Effector memory CD8-positive, alpha-beta T cell (primary cell): ENCODE measurements at regions not wholly inside any gene's neighbourhood (a gene's known extent, or its start where the extent isn't known, plus 50 kb on each side); places are given as distances from the start of the nearest gene placed in this dataset.

Experiments
- ATAC-seq: fragments of 150-1000 bp; cut with Tn5 transposase; replicated peaks from 2 replicates; pipeline ENCODE4 v1.10.0; 2021; ENCODE audit warnings: mild to moderate bottlenecking, moderate library complexity
- DNase-seq, 3 experiments: peaks; one replicate each; pipeline ENCODE4 v3.0.0; 2021
- H3K27ac Mint-ChIP-seq, 2 donors: one replicate each; pipeline ENCODE4 v1.8.0; 2022; ENCODE audit warnings: mild to moderate bottlenecking in 2 of 2, mixed read lengths in 2 of 2, moderate library complexity in 2 of 2
- H3K27me3 Mint-ChIP-seq, 2 donors: one replicate each; pipeline ENCODE4 v1.8.0; 2022; ENCODE audit warnings: mixed read lengths in 2 of 2
- H3K36me3 Mint-ChIP-seq: one replicate; pipeline ENCODE4 v1.8.0; 2022; ENCODE audit warnings: mild to moderate bottlenecking, moderate library complexity, mixed read lengths; ENCODE audit not compliant: insufficient read depth
- H3K4me1 Mint-ChIP-seq, 2 donors: one replicate each; pipeline ENCODE4 v1.8.0; 2022; ENCODE audit warnings: low read depth in 2 of 2, mixed read lengths in 2 of 2
- H3K4me3 Mint-ChIP-seq, 2 donors: one replicate each; pipeline ENCODE4 v1.8.0; 2022; ENCODE audit warnings: mild to moderate bottlenecking in 2 of 2, mixed read lengths in 2 of 2, moderate library complexity in 2 of 2
- H3K9me3 Mint-ChIP-seq, 2 donors: one replicate each; pipeline ENCODE4 v1.8.0; 2022; ENCODE audit warnings: mixed read lengths in 2 of 2

DNA sequence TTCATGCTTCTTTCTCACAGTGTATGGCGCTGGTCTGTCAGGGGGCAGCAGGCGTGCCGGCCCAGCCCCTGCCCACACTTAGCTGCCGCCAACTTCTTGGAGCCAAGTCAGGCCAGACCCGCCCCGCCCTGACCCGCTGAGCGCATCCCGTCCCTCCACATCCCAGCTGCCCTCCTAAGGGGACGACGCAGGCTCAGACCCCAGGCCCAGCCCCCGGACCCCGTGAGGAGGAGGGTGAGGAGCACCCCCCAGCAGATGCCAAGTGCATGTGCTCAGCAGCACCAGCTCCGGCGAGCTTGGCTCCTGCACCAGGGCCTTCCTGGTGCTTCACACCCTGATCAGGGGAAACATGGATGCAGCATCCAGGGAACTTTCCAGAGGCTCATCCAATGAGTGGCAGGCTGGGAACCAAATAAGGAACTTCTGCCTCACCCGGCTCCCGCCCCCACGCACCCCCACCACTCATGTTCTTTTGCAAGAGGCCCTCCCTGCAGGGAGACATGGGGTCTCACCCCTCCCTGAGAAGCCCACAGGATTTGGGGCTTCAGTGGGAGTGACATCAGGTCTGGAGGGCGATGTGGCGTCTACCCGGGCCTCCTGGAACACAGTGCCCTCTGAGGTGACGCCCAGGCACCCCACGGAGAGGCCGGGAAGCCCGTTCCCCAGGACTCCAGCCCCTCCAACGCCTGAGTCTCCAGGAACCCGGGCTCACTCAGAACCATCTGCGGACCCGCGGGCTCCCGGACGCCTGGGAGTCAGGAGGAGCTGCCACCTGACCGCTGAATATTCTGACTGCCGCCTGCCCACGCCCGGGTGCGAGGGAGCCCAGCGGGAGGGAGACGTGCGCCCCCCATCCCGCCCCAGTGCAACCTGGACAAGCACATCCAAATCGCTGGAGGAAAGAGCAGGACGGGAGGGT lies 70.0 kb upstream of the GALNT9 start:
- H3K36me3 Mint-ChIP-seq = no peaks in the 10 kb centered on the region
- no peak for ATAC-seq
- no peak overlapping the region for H3K4me3 Mint-ChIP-seq
- no peaks in the 10 kb centered on the region for H3K4me1 Mint-ChIP-seq
- DNase-seq = no peak
- no peak overlapping the region for H3K27ac Mint-ChIP-seq
- peaks cover 24 to 64% of the 10 kb centered on the region in 2 donors for H3K27me3 Mint-ChIP-seq
- peaks cover 0 to 5% of the 10 kb centered on the region in 2 donors for H3K9me3 Mint-ChIP-seq

DNA sequence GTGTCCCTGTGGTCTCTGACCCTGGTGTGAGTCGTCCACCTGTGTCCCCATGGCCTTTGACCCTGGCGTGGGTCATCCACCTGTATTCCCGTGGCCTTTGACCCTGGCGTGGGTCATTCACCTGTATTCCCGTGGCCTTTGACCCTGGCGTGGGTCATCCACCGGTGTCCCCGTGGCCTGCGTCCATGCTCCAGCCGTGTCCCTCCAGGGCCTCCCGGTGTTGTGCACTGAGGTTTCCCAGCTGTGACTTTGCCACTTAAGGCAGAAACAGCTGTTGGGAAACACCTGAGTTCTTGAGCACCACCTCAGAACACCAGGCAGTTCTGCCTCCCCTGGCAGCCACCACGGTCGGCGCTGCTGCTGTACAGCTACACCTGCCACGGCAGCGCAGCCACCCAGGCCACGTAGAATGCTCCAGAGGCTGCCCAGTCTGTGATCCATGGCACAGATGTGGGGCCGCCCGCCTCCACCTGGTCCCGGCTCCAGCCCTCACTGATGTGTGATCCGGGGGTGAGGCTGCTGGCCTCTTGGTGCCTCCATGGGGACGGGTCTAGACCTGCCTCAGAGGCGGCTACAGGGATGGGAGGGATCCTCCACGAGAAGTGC lies 69.1 kb upstream of the GALNT9 start:
- no peak overlapping the region for H3K27ac Mint-ChIP-seq
- H3K9me3 Mint-ChIP-seq = peaks cover 0 to 8% of the 10 kb centered on the region in 2 donors
- DNase-seq (no peak), ATAC-seq (no peak)
- peaks cover 22 to 59% of the 10 kb centered on the region in 2 donors for H3K27me3 Mint-ChIP-seq
- no peak overlapping the region for H3K4me3 Mint-ChIP-seq
- no peaks in the 10 kb centered on the region for H3K36me3 Mint-ChIP-seq
- no peaks in the 10 kb centered on the region for H3K4me1 Mint-ChIP-seq

DNA sequence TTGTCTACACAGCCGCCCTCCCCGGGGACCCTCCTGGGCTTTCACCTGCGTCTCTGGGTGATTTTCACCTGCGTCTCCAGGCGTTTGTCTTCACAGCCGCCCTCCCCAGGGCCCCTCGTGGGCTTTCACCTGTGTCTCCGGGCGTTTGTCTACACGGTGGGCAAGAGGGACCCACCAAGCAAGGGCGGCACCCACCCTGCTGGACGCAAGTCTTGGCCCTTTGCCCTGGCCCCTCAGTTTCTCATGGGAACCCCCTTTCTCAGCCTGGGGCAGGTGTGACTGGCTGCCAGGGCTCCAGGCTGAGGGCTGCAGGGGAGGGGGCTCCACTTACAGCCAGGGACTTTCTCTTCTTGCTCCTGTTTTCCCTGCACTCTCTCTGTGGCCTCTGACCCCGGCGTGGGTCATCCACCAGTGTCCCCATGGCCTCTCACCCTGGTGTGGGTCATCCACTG lies 68.6 kb upstream of the GALNT9 start:
- ATAC-seq (no peak), DNase-seq (no peak)
- Mint-ChIP-seq H3K36me3 (no peaks in the 10 kb centered on the region), H3K27ac (no peak overlapping the region), H3K27me3 (peaks cover 17 to 55% of the 10 kb centered on the region in 2 donors), H3K9me3 (peaks cover 0 to 8% of the 10 kb centered on the region in 2 donors), H3K4me3 (no peak overlapping the region), H3K4me1 (no peaks in the 10 kb centered on the region)

DNA sequence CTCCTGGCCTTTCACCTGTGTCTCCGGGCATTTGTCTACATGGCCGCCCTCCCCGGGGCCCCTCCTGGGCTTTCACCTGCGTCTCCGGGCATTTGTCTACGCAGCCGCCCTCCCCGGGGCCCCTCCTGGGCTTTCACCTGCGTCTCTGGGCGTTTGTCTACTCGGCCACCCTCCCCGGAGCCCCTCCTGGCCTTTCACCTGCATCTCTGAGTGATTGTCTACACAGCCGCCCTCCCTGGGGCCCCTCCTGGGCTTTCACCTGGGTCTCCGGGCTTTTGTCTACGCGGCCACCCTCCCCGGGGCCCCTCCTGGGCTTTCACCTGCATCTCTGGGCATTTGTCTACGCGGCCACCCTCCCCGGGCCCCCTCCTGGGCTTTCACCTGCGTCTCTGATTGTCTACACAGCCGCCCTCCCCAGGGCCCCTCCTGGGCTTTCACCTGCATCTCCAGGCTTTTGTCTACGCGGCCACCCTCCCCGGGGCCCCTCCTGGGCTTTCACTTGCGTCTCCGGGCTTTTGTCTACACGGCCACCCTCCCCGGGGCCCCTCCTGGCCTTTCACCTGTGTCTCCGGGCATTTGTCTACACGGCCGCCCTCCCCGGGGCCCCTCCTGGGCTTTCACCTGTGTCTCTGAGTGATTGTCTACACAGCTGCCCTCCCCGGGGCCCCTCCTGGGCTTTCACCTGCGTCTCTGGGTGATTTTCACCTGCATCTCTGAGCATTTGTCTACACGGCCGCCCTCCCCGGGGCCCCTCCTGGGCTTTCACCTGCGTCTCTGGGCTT lies 68.0 kb upstream of the GALNT9 start:
- Mint-ChIP-seq H3K9me3 (peaks cover 0 to 8% of the 10 kb centered on the region in 2 donors), H3K4me1 (no peaks in the 10 kb centered on the region), H3K27me3 (peaks cover 11 to 54% of the 10 kb centered on the region in 2 donors), H3K4me3 (no peak overlapping the region), H3K36me3 (no peaks in the 10 kb centered on the region), H3K27ac (no peak overlapping the region)
- ATAC-seq (no peak), DNase-seq (no peak)

DNA sequence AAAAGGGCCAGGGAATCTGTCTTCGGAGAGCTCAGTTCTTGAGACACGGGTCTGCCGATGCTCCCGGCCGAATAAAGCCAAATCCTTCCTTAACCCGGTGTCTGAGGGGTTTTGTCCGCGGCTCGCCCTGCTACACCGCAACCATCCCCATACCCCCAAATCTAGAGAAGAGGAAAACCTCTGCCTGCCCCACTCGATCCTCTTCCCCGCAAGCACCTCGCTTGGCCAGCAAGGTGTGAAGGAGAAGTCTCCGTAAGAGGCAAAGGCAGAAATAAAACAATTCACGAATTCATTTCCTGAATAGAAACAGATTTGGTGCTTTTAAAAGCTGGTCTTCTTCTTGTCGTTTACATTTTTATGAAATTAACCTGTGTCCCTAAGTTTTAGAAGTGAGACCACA lies 67.3 kb upstream of the GALNT9 start:
- Mint-ChIP-seq H3K4me3 (no peak overlapping the region), H3K27me3 (peaks cover 9 to 48% of the 10 kb centered on the region in 2 donors), H3K27ac (no peak overlapping the region), H3K36me3 (no peaks in the 10 kb centered on the region), H3K9me3 (peaks cover 0 to 8% of the 10 kb centered on the region in 2 donors), H3K4me1 (no peaks in the 10 kb centered on the region)
- ATAC-seq = no peak
- no peak for DNase-seq

DNA sequence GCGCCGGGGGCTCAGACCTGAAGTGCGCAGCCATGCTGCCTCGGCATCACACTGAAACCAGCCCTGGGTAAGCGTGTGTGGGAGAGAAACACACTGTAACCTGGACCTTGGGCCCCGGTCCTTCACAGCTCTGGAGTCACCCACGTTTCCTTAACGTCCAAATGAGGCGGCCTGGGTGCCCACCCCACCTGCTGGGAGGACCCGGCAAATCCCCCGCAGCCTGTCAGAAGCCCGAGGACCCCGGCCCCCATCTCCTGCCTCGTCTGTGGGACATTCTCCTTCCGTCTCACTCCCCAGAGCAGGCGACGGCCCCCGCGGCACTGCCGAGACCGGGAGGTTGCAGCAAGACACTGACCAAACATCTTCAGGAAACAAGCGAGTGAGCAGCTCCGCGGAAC lies 66.5 kb upstream of the GALNT9 start:
- DNase-seq = no peak
- H3K27me3 Mint-ChIP-seq = peaks cover 3 to 45% of the 10 kb centered on the region in 2 donors
- ATAC-seq = no peak
- H3K4me3 Mint-ChIP-seq = no peak overlapping the region
- no peaks in the 10 kb centered on the region for H3K4me1 Mint-ChIP-seq
- no peak overlapping the region for H3K27ac Mint-ChIP-seq
- H3K36me3 Mint-ChIP-seq = no peaks in the 10 kb centered on the region
- peaks cover 0 to 8% of the 10 kb centered on the region in 2 donors for H3K9me3 Mint-ChIP-seq

DNA sequence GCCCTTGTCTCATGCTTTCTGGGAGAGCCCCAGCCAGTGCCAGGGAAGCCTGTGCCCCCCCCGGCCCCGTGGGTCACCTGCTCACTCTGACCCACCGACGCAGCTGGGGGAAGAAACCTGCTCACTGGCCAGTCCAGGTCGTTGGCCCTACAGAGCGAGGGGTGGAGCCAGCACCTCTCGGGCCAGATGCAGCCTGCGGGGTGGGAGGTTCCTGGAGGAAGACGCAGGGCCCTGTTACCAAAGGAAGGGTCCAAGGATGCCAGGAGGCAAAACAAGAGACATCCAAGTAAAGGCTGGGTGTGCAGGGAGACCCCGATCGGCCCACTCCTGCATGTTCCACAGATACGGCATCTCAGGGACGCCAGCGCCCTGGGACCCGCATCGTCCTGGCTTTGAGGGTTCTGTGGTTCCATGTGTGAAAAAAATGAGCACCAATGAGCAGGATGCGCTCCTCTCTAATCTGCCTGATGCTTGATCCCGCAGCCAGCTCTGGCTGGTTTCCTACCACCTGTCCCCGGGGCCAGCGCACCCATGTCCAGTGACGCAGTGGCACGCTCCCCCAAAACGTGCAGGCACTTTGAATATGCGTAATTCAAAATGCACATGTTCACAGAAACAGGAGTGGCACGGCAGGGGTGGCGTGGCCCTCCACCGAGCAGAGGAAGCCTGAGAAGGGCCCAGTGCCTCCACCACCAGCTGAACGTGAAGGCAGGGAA lies 66.0 kb upstream of the GALNT9 start:
- no peak overlapping the region for H3K4me3 Mint-ChIP-seq
- H3K4me1 Mint-ChIP-seq = no peaks in the 10 kb centered on the region
- no peaks in the 10 kb centered on the region for H3K36me3 Mint-ChIP-seq
- H3K27me3 Mint-ChIP-seq = peaks cover 0 to 42% of the 10 kb centered on the region in 2 donors
- no peak for ATAC-seq
- no peak overlapping the region for H3K27ac Mint-ChIP-seq
- no peak for DNase-seq
- H3K9me3 Mint-ChIP-seq = peaks cover 0 to 8% of the 10 kb centered on the region in 2 donors

DNA sequence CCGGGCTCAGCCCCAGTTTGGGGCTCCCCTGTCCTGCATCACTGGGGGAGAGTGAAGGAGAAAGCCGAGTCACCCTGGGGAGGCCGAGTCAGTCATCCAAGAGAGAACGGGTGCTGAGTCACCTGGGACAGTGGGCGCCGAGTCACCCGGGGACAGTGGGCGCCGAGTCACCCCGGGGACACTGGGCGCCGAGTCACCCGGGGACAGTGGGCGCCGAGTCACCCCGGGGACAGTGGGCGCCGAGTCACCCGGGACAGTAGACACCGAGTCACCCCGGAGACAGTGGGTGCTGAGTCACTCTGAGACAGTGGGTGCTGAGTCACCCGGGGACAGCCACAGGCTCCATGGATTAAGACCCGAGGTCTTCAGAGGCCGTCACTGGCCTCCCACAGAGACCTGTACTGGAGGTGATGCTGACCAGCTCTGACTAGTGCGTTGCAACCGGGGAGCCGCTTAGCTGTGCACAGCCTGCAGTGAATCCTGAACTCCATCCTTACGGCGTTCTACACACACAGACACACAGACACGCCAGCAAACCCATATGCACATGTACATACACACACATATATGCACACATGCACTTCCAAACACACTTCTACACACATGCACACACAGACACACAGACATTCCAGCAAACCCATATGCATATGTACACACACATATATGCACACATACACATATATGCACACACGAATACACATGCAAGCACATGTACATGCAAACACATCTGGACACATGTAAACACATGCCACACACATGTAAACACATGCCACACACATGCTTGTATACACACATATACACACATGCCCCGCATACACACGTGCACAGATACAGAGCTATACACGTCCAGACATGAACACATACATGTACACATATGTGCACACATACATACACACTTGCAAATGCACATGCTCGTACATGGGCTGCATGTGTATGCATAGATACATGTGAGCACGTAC lies 64.9 kb upstream of the GALNT9 start:
- Mint-ChIP-seq H3K36me3 (no peaks in the 10 kb centered on the region), H3K27ac (no peak overlapping the region), H3K9me3 (peaks cover 0 to 8% of the 10 kb centered on the region in 2 donors), H3K27me3 (peaks cover 0 to 37% of the 10 kb centered on the region in 2 donors), H3K4me1 (no peaks in the 10 kb centered on the region), H3K4me3 (no peak overlapping the region)
- ATAC-seq (no peak), DNase-seq (no peak)

DNA sequence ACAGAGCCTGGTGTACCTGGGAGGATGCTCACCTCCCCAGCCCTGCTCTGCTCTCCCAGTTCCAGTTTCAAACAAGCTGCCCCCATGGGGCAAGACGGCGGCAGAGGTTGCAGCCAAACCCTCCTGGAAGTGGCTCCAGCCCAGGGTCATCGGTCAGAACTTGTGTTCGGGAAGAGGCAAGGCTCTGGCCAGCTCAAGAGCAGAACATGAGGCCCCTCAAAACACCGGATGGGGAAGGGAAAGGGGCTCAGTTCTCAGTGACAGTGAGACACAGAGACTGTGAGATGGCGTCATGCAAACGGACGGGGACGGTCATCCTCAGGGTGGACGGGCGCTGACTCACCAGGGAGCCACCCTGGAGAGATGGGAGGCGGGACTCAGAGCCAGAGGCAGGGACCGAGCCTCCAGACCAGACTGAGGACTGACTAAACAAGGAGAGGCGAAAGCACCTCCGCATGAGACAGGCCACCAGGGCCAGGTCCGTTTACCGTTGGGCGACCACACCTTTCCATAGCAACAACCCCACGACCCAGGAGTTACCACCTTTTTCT lies 63.9 kb upstream of the GALNT9 start:
- DNase-seq (no peak), ATAC-seq (no peak)
- Mint-ChIP-seq H3K4me3 (no peak overlapping the region), H3K36me3 (no peaks in the 10 kb centered on the region), H3K27me3 (peaks cover 9 to 37% of the 10 kb centered on the region in 2 donors), H3K4me1 (no peaks in the 10 kb centered on the region), H3K27ac (no peak overlapping the region), H3K9me3 (peaks cover 0 to 8% of the 10 kb centered on the region in 2 donors)

DNA sequence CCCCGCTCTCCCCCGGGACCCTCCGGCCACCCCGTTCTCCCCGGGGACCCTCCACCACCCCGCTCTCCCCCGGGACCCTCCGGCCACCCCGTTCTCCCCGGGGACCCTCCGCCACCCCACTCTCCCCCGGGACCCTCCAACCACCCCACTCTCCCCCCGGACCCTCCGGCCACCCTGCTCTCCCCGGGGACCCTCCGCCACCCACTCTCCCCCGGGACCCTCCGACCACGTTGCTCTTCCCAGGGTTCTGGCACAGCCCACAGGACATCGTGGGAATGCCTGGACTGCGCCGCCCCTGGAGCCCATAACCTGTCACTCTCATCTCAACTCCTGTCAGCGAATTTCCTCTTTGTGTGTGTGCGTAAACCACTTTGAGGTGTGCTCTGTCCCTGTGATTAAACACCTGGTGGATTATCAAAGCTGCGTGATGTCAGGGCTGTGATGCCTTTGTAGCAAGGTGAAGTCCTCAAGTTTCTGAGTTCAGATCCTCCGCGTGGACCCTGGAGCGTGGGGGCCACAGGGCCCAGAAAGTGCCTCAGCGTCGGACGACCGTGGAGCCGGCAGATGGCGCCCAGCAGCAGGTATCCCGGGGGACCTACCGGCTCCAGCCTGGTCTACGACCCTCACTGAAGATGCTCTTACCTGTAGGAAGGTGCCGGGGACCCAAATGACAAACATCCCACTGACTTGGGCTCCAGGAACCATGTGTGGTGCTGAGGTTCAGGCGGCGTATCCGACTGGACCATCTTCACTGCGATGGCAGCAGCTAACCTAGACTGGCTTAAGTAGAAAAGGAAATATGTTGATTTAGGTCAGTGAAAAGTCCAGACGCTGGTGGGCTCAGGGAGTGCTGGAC lies 63.2 kb upstream of the GALNT9 start:
- DNase-seq (no peak), ATAC-seq (no peak)
- H3K36me3 Mint-ChIP-seq = no peaks in the 10 kb centered on the region
- no peak overlapping the region for H3K4me3 Mint-ChIP-seq
- H3K4me1 Mint-ChIP-seq = no peaks in the 10 kb centered on the region
- H3K27me3 Mint-ChIP-seq = peaks cover 16 to 37% of the 10 kb centered on the region in 2 donors
- H3K9me3 Mint-ChIP-seq = peaks cover 0 to 8% of the 10 kb centered on the region in 2 donors
- H3K27ac Mint-ChIP-seq = no peak overlapping the region

DNA sequence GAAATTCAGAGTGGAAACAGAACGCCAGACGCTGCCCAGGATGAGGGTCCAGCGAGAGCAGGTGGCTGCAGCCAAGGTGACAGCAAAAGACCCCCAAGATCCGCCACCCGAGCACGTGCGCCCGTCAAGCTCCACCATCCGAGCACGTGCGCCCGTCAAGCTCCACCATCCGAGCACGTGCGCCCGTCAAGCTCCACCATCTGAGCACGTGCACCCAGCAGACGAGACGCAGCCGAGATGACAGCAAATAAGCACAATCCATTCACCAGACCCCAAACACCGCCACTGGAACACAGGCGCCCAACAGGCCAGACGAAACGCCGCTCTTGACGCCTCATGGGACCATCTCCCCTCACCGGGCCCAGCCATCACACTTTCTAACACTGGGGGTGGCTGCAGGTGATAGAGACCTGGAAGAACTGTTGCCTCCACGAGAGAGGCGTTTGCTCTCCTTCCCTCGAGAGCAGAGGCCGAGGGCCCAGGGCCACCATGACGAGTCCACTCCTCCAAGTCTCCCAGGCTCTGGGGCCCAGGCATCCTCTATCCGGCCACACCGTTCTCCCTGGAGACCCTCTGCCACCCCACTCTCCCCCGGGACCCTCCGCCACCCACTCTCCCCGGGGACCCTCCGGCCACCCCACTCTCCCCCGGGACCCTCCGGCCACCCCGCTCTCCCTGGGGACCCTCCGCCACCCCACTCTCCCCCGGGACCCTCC lies 62.1 kb upstream of the GALNT9 start:
- peaks cover 26 to 45% of the 10 kb centered on the region in 2 donors for H3K27me3 Mint-ChIP-seq
- ATAC-seq (no peak), DNase-seq (no peak)
- peaks cover 0 to 8% of the 10 kb centered on the region in 2 donors for H3K9me3 Mint-ChIP-seq
- H3K4me3 Mint-ChIP-seq = no peak overlapping the region
- H3K4me1 Mint-ChIP-seq = no peaks in the 10 kb centered on the region
- H3K36me3 Mint-ChIP-seq = no peaks in the 10 kb centered on the region
- H3K27ac Mint-ChIP-seq = peak overlapping the region in 1 of 2 donors; percentile 52
